ENCODE measurements at regions not wholly inside any gene's neighbourhood (a gene's known extent, or its start where the extent isn't known, plus 50 kb on each side); places are given as distances from the start of the nearest gene placed in this dataset.

DNA sequence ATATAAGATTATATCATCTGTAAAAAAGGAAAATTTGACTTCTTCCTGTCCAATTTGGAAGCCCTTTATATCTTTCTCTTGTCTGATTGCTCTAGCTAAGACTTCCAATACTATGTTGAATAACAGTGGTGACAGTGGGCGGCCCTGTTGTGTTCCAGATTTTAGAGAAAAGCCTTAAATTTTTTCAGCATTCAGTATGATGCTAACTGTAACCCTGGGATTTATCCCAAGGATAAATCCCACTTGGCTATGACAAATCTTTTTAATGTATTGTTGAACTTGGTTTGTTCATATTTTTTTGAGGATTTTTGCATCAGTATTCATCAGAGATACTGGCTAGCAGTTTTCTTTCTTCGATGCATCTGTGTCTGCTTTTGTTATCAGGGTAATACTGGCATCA, 217.2 kb upstream of the ARSJ start:
- no peak for DNase-seq (ENCODE audit: extremely low spot score in 2 of 2)
- intact Hi-C loops (cut with DNase I) = no loop called here
- H3K4me1 ChIP-seq = no peaks in the 10 kb centered on the region
- H3K9me3 ChIP-seq = no peaks in the 10 kb centered on the region
- H3K27ac ChIP-seq = no peak overlapping the region
- H3K4me3 ChIP-seq = no peak overlapping the region
- H3K36me3 ChIP-seq = no peaks in the 10 kb centered on the region
- H3K27me3 ChIP-seq = no peaks in the 10 kb centered on the region
- TF ChIP-seq, protein P1, sequence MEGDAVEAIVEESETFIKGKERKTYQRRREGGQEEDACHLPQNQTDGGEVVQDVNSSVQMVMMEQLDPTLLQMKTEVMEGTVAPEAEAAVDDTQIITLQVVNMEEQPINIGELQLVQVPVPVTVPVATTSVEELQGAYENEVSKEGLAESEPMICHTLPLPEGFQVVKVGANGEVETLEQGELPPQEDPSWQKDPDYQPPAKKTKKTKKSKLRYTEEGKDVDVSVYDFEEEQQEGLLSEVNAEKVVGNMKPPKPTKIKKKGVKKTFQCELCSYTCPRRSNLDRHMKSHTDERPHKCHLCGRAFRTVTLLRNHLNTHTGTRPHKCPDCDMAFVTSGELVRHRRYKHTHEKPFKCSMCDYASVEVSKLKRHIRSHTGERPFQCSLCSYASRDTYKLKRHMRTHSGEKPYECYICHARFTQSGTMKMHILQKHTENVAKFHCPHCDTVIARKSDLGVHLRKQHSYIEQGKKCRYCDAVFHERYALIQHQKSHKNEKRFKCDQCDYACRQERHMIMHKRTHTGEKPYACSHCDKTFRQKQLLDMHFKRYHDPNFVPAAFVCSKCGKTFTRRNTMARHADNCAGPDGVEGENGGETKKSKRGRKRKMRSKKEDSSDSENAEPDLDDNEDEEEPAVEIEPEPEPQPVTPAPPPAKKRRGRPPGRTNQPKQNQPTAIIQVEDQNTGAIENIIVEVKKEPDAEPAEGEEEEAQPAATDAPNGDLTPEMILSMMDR (IDR thresholded peaks at IDR 0.05) = no peak
- TF ChIP-seq POLR2A (IDR thresholded peaks at IDR 0.05) = no peak

DNA sequence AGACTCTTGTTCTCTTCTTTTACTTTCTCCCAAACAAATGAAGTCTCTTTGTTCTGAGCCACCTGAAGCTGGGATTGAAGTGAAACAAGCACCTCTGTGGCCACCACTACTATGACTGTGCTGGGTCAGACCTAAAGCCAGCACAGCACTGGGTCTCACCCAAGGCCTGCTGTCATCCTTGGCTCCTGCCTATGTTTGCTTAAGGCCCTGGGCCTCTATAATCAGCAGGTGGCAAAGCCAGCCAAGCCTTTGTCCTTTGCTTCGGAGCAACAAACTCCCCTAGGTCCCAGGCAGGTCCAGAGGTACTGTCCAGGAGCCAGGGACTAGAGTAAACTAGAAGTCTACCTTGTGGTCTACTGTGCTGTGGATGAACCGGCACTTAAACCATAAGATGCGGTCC, 220.6 kb upstream of the ARSJ start:
- Histone ChIP-seq H3K4me3 (no peak overlapping the region), H3K36me3 (no peaks in the 10 kb centered on the region), H3K27ac (no peak overlapping the region), H3K4me1 (no peaks in the 10 kb centered on the region), H3K27me3 (no peaks in the 10 kb centered on the region), H3K9me3 (no peaks in the 10 kb centered on the region)
- DNase-seq (ENCODE audit: extremely low spot score in 2 of 2) = no peak
- TF ChIP-seq, protein P1 (IDR thresholded peaks at IDR 0.05) = no peak
- no peak for TF ChIP-seq POLR2AphosphoS5 (IDR thresholded peaks at IDR 0.05; ENCODE audit: insufficient read depth in 1 of 2, low read depth in 1 of 2)
- TF ChIP-seq POLR2A (IDR thresholded peaks at IDR 0.05) = no peak
- intact Hi-C loops (cut with DNase I) = no loop called here

DNA sequence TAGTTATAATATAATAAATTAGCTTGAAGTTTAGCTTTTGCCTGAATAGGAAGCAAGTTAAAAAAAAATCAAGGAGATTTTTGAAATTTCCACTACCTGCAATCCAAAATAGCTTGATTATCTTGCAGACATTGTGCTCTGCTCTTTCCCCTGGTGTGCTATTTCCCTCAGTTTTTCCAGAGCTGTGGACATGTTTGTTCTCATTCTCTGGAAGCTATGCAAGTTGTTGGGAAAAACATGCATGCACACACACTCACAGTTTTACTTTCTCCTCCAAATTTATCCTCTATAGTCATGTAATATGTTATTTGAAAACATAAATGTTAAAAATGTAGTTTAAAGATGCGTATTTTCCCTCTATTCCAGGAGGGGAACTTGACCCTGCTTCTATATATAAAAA, 225.8 kb upstream of the ARSJ start:
- Histone ChIP-seq H3K4me1 (no peaks in the 10 kb centered on the region), H3K27ac (no peak overlapping the region), H3K27me3 (no peaks in the 10 kb centered on the region), H3K9me3 (no peaks in the 10 kb centered on the region), H3K36me3 (no peaks in the 10 kb centered on the region), H3K4me3 (no peak overlapping the region)
- intact Hi-C loops (cut with DNase I) = no loop called here
- TF ChIP-seq POLR2A (IDR thresholded peaks at IDR 0.05) = no peak
- DNase-seq (ENCODE audit: extremely low spot score in 2 of 2) = no peak

GRCh38 chr4:114208574-114209151, 229.2 kb upstream of the ARSJ start:
- no peak for DNase-seq (ENCODE audit: extremely low spot score in 2 of 2)
- H3K9me3 ChIP-seq = no peaks in the 10 kb centered on the region
- intact Hi-C loops (cut with DNase I) = no loop called here
- TF ChIP-seq POLR2A (IDR thresholded peaks at IDR 0.05) (no peak), POLR2AphosphoS5 (IDR thresholded peaks at IDR 0.05; ENCODE audit: insufficient read depth in 1 of 2, low read depth in 1 of 2) (no peak)
- TF ChIP-seq, protein P1 (IDR thresholded peaks at IDR 0.05) = no peak
- H3K4me3 ChIP-seq = no peak overlapping the region
- no peak overlapping the region for H3K27ac ChIP-seq
- no peaks in the 10 kb centered on the region for H3K27me3 ChIP-seq
- no peaks in the 10 kb centered on the region for H3K36me3 ChIP-seq
- no peaks in the 10 kb centered on the region for H3K4me1 ChIP-seq

GRCh38 chr4:114209584-114209983, 230.1 kb upstream of the ARSJ start:
- Histone ChIP-seq H3K36me3 (no peaks in the 10 kb centered on the region), H3K4me3 (no peak overlapping the region), H3K9me3 (no peaks in the 10 kb centered on the region), H3K27ac (no peak overlapping the region), H3K4me1 (no peaks in the 10 kb centered on the region), H3K27me3 (no peaks in the 10 kb centered on the region)
- intact Hi-C loops (cut with DNase I) = no loop called here
- no peak for DNase-seq (ENCODE audit: extremely low spot score in 2 of 2)
- TF ChIP-seq POLR2A (IDR thresholded peaks at IDR 0.05) (no peak), POLR2AphosphoS5 (IDR thresholded peaks at IDR 0.05; ENCODE audit: insufficient read depth in 1 of 2, low read depth in 1 of 2) (no peak)
- TF ChIP-seq, protein P1 (IDR thresholded peaks at IDR 0.05) = no peak

- TF ChIP-seq POLR2A (IDR thresholded peaks at IDR 0.05) = no peak
- TF ChIP-seq, protein P1 (IDR thresholded peaks at IDR 0.05) = no peak
- no peak for TF ChIP-seq POLR2AphosphoS5 (IDR thresholded peaks at IDR 0.05; ENCODE audit: insufficient read depth in 1 of 2, low read depth in 1 of 2)
- intact Hi-C loops (cut with DNase I) = no loop called here
Observed at GRCh38 chr4:114211556-114211955, 232.1 kb upstream of the ARSJ start.

More at GRCh38 chr4:114211556-114211955, 232.1 kb upstream of the ARSJ start:
- no peaks in the 10 kb centered on the region for H3K9me3 ChIP-seq
- no peaks in the 10 kb centered on the region for H3K4me1 ChIP-seq
- no peak for DNase-seq (ENCODE audit: extremely low spot score in 2 of 2)
- no peaks in the 10 kb centered on the region for H3K27me3 ChIP-seq
- no peaks in the 10 kb centered on the region for H3K36me3 ChIP-seq
- no peak overlapping the region for H3K27ac ChIP-seq
- H3K4me3 ChIP-seq = no peak overlapping the region

Data from vagina (tissue), 2 donors.